Heart right ventricle (tissue), 16 donors: ENCODE measurements at regions not wholly inside any gene's neighbourhood (a gene's known extent, or its start where the extent isn't known, plus 50 kb on each side); places are given as distances from the start of the nearest gene placed in this dataset.

Source experiments
- ATAC-seq, 8 donors: fragments of 200-7000 bp; cut with Tn5 transposase; one replicate each; pipeline ENCODE4 v1.9.1; 2020; ENCODE audit warnings: mild to moderate bottlenecking in 8 of 8, moderate library complexity in 8 of 8, moderate number of reproducible peaks in 1 of 8
- DNase-seq, 2 donors: peaks; one replicate each; pipeline ENCODE4 v3.0.0-alpha.2; 2020
- H3K27ac ChIP-seq, 10 donors: fragments of 200-600 bp; sonication (generic) in 2 of 10; one replicate each; pipeline versions ENCODE4 v1.5.0 to v1.8.0; 2020 to 2022; ENCODE audit warnings: mild to moderate bottlenecking in 3 of 10
- H3K27me3 ChIP-seq, 7 donors: fragments of 200-600 bp; one replicate each; pipeline ENCODE4 v1.8.0; 2021 to 2022; ENCODE audit warnings: mild to moderate bottlenecking in 2 of 7
- H3K36me3 ChIP-seq, 9 donors: fragments of 200-600 bp; sonication (generic) in 1 of 9; one replicate each; pipeline versions ENCODE4 v1.5.0 to v1.8.0; 2020 to 2022; ENCODE audit warnings: mild to moderate bottlenecking in 2 of 9
- H3K4me1 ChIP-seq, 9 donors: fragments of 200-600 bp; sonication (generic) in 1 of 9; one replicate each; pipeline versions ENCODE4 v1.5.0 to v1.8.0; 2020 to 2022; ENCODE audit warnings: mild to moderate bottlenecking in 4 of 9
- H3K4me3 ChIP-seq, 10 donors: fragments of 200-600 bp; sonication (generic) in 2 of 10; one replicate each; pipeline versions ENCODE4 v1.5.0 to v1.8.0; 2020 to 2022; ENCODE audit warnings: mild to moderate bottlenecking in 7 of 10, moderate library complexity in 2 of 10
- H3K9me3 ChIP-seq, 11 donors: fragments of 200-600 bp in 10 of 11; sonication (generic) in 2 of 11; one replicate each; pipeline versions ENCODE4 v1.5.0 to v1.8.0; 2013 to 2022; ENCODE audit warnings: mild to moderate bottlenecking in 2 of 11, control low read depth in 1 of 11, moderate library complexity in 1 of 11
- WGBS, 2 donors: extraction: QIAGEN DNeasy Blood & Tissue Kit; methylation state at CpG; one replicate each; pipeline ENCODE4 v1.1.7; 2013; ENCODE audit warnings: inconsistent platforms in 1 of 2; 5-methylcytosine and 5-hydroxymethylcytosine counted together
- intact Hi-C, 10 donors: fragments of 100-400 bp; cut with DNase I; formaldehyde crosslinking; loops; one replicate each; pipeline versions ENCODE4 v1.11.1 to v1.14.2; 2022
- TF ChIP-seq, protein P1 (sequence below), 9 donors: fragments of 200-600 bp; sonication (generic) in 2 of 9; IDR thresholded peaks; one replicate each; pipeline versions ENCODE4 v1.5.0 to v1.8.0; 2021 to 2022; ENCODE audit warnings: antibody characterized with exemption in 9 of 9, mild to moderate bottlenecking in 5 of 9, moderate library complexity in 1 of 9
- donor health status: Arrhythmogenic right ventricular cardiomyopathy.
- donor health status: ischemic (EF 13 %, LVEDD 7.1; RV severe dilation, severe dysfunction).
- donor health status: healthy with polysubstance abuse.
- donor health status: DM: no; HTN: yes; CAD: no.
- donor health status: DM: no; HTN: no; CAD: no.
- donor health status: ischemic (EF 25% LVEDD 6.9; RV normal size, moderate dysfunction).
- donor health status: ischemic (EF 25% LVEDD 5.7; RV mildly dilated, moderate dysfunction).
- donor health status: healthy.
- donor health status: DM: yes; HTN: yes; CAD: no.
- donor health status: Ischemic cardiomyopathy.
- donor health status: ischemic (EF 35%, LVEDD 5.7; RV mildly dilated, moderate dysfunction).
- donor health status: nonischemic (EF 11% LVEDD 7.7; RV severe dilation, severe dysfunction).
- donor health status: DM: yes; HTN: yes; CAD: no.
- donor health status: PGD.
- donor health status: ischemic (EF 29% LVEDD 5.4; RV normal size, mild dysfunction).
- donor health status: nonischemic (EF 23%, LVEDD 6.1; RV moderate dilation, normal function).

DNA sequence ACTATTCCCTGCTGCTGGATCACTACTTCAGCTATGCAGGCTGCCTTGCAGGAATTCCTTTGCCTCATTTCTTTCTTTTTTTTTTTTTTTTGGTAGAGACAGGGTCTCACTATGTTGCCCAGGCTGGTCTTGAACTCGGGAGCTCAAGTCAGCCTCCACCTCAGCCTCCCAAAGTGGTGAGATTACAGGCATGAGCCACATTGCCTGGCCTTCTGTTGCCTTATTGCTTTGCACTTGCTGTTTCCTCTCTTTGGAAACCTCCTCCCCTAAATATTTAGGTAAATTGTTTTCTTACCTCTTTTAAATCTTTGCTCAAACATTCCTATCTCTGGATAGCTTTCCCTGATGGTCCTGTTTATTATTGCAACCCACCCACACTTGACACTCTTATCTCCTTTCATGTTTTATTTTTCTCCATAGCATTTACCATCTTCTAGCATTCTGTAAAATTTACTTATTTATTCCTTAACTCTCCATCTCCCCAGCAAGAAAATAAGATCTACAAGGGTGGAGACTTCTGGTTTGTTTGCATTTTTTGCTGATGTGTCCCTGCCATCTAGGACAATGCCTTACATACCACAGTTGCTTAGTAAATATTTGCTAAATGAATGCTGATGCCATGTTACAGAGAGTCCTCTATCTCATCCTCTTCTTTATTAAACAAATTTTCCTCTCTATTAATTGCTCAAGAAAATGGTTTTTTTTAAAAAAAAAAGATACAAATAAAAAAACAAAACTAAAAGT, 134.8 kb downstream of the P2RY1 start:
- H3K27me3 ChIP-seq, result no peaks in the 10 kb centered on the region
- ATAC-seq, result no peak
- H3K27ac ChIP-seq, result no peak overlapping the region
- no peak overlapping the region for H3K4me3 ChIP-seq
- 83 to 89% methylated on average over 1 of the region's 1 CpG for WGBS, 2 donors
- peaks cover 0 to 16% (median 3%) of the 10 kb centered on the region in 11 donors for H3K9me3 ChIP-seq
- intact Hi-C loops, result loop anchor here in 1 of 10 donors (10.0 kb wide), 1 partner anchor 465 kb away; no protein-coding TSS in a partner anchor
- H3K36me3 ChIP-seq, result no peaks in the 10 kb centered on the region
- TF ChIP-seq, protein P1, sequence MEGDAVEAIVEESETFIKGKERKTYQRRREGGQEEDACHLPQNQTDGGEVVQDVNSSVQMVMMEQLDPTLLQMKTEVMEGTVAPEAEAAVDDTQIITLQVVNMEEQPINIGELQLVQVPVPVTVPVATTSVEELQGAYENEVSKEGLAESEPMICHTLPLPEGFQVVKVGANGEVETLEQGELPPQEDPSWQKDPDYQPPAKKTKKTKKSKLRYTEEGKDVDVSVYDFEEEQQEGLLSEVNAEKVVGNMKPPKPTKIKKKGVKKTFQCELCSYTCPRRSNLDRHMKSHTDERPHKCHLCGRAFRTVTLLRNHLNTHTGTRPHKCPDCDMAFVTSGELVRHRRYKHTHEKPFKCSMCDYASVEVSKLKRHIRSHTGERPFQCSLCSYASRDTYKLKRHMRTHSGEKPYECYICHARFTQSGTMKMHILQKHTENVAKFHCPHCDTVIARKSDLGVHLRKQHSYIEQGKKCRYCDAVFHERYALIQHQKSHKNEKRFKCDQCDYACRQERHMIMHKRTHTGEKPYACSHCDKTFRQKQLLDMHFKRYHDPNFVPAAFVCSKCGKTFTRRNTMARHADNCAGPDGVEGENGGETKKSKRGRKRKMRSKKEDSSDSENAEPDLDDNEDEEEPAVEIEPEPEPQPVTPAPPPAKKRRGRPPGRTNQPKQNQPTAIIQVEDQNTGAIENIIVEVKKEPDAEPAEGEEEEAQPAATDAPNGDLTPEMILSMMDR (IDR thresholded peaks at IDR 0.05), result no peak
- DNase-seq, result no peak
- peaks cover 0 to 3% (median 0%) of the 10 kb centered on the region in 9 donors for H3K4me1 ChIP-seq

DNA sequence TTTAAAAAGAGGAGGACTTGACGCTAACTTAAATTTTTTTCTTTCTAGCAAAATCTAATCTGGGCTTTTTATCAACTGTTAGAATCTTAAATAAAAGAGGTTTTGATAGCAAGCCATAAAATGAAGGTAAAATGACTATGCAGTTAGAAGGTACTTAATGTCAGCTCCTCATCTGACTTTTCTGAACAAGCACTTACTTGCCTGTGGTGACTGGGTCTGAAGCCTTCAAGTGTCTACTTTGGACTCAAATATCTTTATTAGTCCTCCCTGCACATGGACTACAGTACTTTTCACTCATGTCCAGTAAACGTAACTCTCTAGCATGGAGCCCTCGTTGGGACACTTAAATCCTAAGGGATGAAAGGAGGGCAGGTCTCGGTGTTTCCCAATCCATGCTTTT, 135.9 kb downstream of the P2RY1 start:
- Histone ChIP-seq H3K9me3 (peaks cover 0 to 15% (median 3%) of the 10 kb centered on the region in 11 donors), H3K36me3 (no peaks in the 10 kb centered on the region), H3K27ac (no peak overlapping the region), H3K4me3 (no peak overlapping the region), H3K4me1 (peaks cover 0 to 3% (median 0%) of the 10 kb centered on the region in 9 donors), H3K27me3 (no peaks in the 10 kb centered on the region)
- WGBS, 2 donors, result 92 to 94% methylated on average over 4 of the region's 4 CpGs
- intact Hi-C loops, result no loop called here
- TF ChIP-seq, protein P1 (IDR thresholded peaks at IDR 0.05), result no peak
- ATAC-seq (no peak), DNase-seq (no peak)

DNA sequence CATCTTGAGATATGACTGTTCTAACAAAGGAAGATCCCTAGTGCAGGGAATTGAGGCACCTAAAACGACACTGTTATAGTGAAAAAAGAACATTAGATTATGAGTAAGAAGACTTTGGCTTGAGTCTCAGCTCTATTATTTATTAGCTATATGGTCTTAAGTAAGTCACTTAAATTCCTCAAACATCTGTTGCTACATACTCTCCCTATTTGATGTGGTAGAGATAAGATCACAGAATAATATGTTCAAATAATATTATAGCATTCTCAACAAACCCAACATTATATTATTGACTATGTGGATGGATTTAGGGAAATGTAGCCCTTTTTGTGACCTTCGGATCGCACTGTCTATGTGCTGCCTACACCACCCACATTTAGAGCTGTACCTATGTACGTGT, 136.9 kb downstream of the P2RY1 start:
- DNase-seq (no peak), ATAC-seq (no peak)
- no peaks in the 10 kb centered on the region for H3K36me3 ChIP-seq
- intact Hi-C loops, result no loop called here
- TF ChIP-seq, protein P1 (IDR thresholded peaks at IDR 0.05), result no peak
- WGBS, 2 donors, result 90 to 92% methylated on average over 4 of the region's 4 CpGs
- H3K27me3 ChIP-seq, result no peaks in the 10 kb centered on the region
- no peak overlapping the region for H3K27ac ChIP-seq
- H3K4me3 ChIP-seq, result no peak overlapping the region
- peaks cover 0 to 5% (median 0%) of the 10 kb centered on the region in 11 donors for H3K9me3 ChIP-seq
- peaks cover 0 to 3% (median 0%) of the 10 kb centered on the region in 9 donors for H3K4me1 ChIP-seq

DNA sequence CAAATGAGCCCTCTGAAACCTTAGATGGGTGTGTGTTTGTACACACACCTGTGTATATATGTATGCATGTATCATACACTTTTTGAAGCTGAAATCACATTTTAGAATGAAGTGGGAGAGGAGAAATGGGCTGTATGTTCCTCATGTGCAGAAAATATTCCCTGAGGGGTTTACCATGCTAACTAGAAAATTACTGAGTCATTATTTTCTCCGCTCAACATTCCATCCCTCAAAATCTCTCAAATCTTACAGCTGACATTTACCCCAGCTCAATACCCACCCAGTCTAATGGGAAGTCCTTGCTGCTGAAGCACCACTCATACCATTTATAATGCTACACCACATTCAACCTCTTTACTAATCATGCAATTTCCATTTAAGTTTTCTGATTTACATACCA, 138.6 kb downstream of the P2RY1 start:
- intact Hi-C loops, result no loop called here

More for the DNA sequence above, 138.6 kb downstream of the P2RY1 start:
- TF ChIP-seq, protein P1 (IDR thresholded peaks at IDR 0.05), result no peak
- Histone ChIP-seq H3K4me3 (no peak overlapping the region), H3K27ac (no peak overlapping the region), H3K9me3 (no peaks in the 10 kb centered on the region), H3K27me3 (no peaks in the 10 kb centered on the region), H3K4me1 (no peaks in the 10 kb centered on the region), H3K36me3 (no peaks in the 10 kb centered on the region)
- ATAC-seq (no peak), DNase-seq (no peak)
- 84 to 86% methylated on average over 1 of the region's 1 CpG for WGBS, 2 donors
